HEK293 (cell line): ENCODE measurements at regions not wholly inside any gene's neighbourhood (a gene's known extent, or its start where the extent isn't known, plus 50 kb on each side); places are given as distances from the start of the nearest gene placed in this dataset.

Source experiments
- CTCF ChIA-PET: fragments of 350-600 bp; formaldehyde crosslinking; extraction: SDS; loops from one replicate; lab custom pipeline; 2021; ENCODE audit warnings: antibody characterized with exemption; lab: Yijun Ruan, JAX
- POLR2A ChIA-PET: fragments of 300-600 bp; formaldehyde crosslinking; extraction: SDS; loops from one replicate; lab custom pipeline; 2020; ENCODE audit warnings: antibody characterized with exemption, inconsistent platforms; lab: Yijun Ruan, JAX
- H3K27ac ChIP-seq: fragments of 200-500 bp; sonication (Bioruptor generic); 2 replicates; pipeline ENCODE4 v1.5.1; 2014; ENCODE audit warnings: low read depth, low read length, control low read depth, inconsistent platforms; ENCODE audit errors: extremely low read depth
- H3K36me3 ChIP-seq, 2 experiments: fragments of 200-500 bp in 1 of 2; sonication (Bioruptor generic) in 1 of 2; 1 replicate in 1 of 2; 2 replicates in 1 of 2; pipeline ENCODE4 v1.5.1; 2014 to 2017; ENCODE audit warnings: inconsistent platforms in 2 of 2, low read length in 2 of 2; ENCODE audit not compliant: control insufficient read depth in 2 of 2, insufficient read depth in 1 of 2
- H3K4me1 ChIP-seq: fragments of 200-500 bp; sonication (Bioruptor generic); 2 replicates; pipeline ENCODE4 v1.5.1; 2014; ENCODE audit warnings: mild to moderate bottlenecking, low read length, inconsistent platforms; ENCODE audit not compliant: control insufficient read depth, insufficient read depth
- H3K4me3 ChIP-seq: 2 replicates; pipeline ENCODE4 v1.5.1; 2011; ENCODE audit warnings: low read depth, mild to moderate bottlenecking, control low read depth, low read length, moderate library complexity
- H3K9me3 ChIP-seq: fragments of 200-500 bp; sonication (Bioruptor generic); 2 replicates; pipeline ENCODE4 v1.5.1; 2014; ENCODE audit warnings: low read depth, low read length, inconsistent platforms; ENCODE audit not compliant: control insufficient read depth, insufficient read depth
- BCL11A ChIP-seq: fragments of 450-650 bp; formaldehyde crosslinking; IDR thresholded peaks from 2 replicates; pipeline ENCODE4 v1.5.1; 2016; ENCODE audit warnings: low read depth, missing biosample characterization, missing genetic modification characterization
- KLF16 ChIP-seq: fragments of 450-650 bp; formaldehyde crosslinking; IDR thresholded peaks from 2 replicates; pipeline ENCODE4 v1.5.1; 2017; ENCODE audit warnings: missing biosample characterization, missing genetic modification characterization
- ZNF211 ChIP-seq: fragments of 450-650 bp; formaldehyde crosslinking; IDR thresholded peaks from 2 replicates; pipeline ENCODE4 v1.5.1; 2016; ENCODE audit warnings: low read depth, missing biosample characterization, missing genetic modification characterization
- ZNF37A ChIP-seq: fragments of 450-650 bp; IDR thresholded peaks from 2 replicates; pipeline ENCODE4 v1.5.1; 2018; ENCODE audit warnings: missing biosample characterization, missing genetic modification characterization
- ZNF391 ChIP-seq: fragments of 450-650 bp; formaldehyde crosslinking; IDR thresholded peaks from 2 replicates; pipeline ENCODE4 v1.5.1; 2016; ENCODE audit warnings: low read depth, missing biosample characterization, missing genetic modification characterization, borderline replicate concordance
- ZNF530 ChIP-seq: fragments of 450-650 bp; formaldehyde crosslinking; IDR thresholded peaks from 2 replicates; pipeline ENCODE4 v1.5.1; 2016; ENCODE audit warnings: low read depth, missing biosample characterization, missing genetic modification characterization
- ZNF596 ChIP-seq: fragments of 450-650 bp; IDR thresholded peaks from 2 replicates; pipeline ENCODE4 v1.5.0; 2018; ENCODE audit warnings: missing biosample characterization, mild to moderate bottlenecking, missing genetic modification characterization, moderate library complexity
- ZNF600 ChIP-seq: fragments of 450-650 bp; formaldehyde crosslinking; IDR thresholded peaks from 2 replicates; pipeline ENCODE4 v1.5.1; 2016; ENCODE audit warnings: missing biosample characterization, missing genetic modification characterization
- ZNF692 ChIP-seq: fragments of 450-650 bp; formaldehyde crosslinking; IDR thresholded peaks from 2 replicates; pipeline ENCODE4 v1.5.1; 2016; ENCODE audit warnings: missing biosample characterization, missing genetic modification characterization
- ZNF701 ChIP-seq: fragments of 450-650 bp; formaldehyde crosslinking; IDR thresholded peaks from 2 replicates; pipeline ENCODE4 v1.5.1; 2016; ENCODE audit warnings: missing biosample characterization, missing genetic modification characterization
- ZNF768 ChIP-seq: fragments of 450-650 bp; formaldehyde crosslinking; IDR thresholded peaks from 2 replicates; pipeline ENCODE4 v1.5.1; 2018; ENCODE audit warnings: missing biosample characterization, mild to moderate bottlenecking, missing genetic modification characterization
- ZNF777 ChIP-seq: fragments of 450-650 bp; formaldehyde crosslinking; IDR thresholded peaks from 2 replicates; pipeline ENCODE4 v1.5.1; 2017; ENCODE audit warnings: missing biosample characterization, missing genetic modification characterization, borderline replicate concordance
- ZSCAN23 ChIP-seq: fragments of 450-650 bp; formaldehyde crosslinking; IDR thresholded peaks from 2 replicates; pipeline ENCODE4 v1.5.1; 2016; ENCODE audit warnings: missing biosample characterization, missing genetic modification characterization
- TF ChIP-seq, protein P1 (sequence below): fragments of 450-650 bp; formaldehyde crosslinking; conservative IDR thresholded peaks from 2 replicates; pipeline ENCODE4 v1.5.1; 2016; ENCODE audit warnings: low read depth, missing biosample characterization, missing genetic modification characterization
- TF ChIP-seq, protein P2 (sequence below): fragments of 450-650 bp; formaldehyde crosslinking; IDR thresholded peaks from 2 replicates; pipeline ENCODE4 v1.5.1; 2016; ENCODE audit warnings: missing biosample characterization, missing genetic modification characterization, borderline replicate concordance
- TF ChIP-seq, protein P3 (sequence below): fragments of 450-650 bp; formaldehyde crosslinking; IDR thresholded peaks from 2 replicates; pipeline ENCODE4 v1.5.1; 2016; ENCODE audit warnings: missing biosample characterization, missing genetic modification characterization
- TF ChIP-seq, protein P4 (sequence below): sonication (generic); formaldehyde crosslinking; IDR thresholded peaks from 2 replicates; pipeline ENCODE4 v1.8.1; 2022; ENCODE audit warnings: mild to moderate bottlenecking, moderate library complexity, missing genetic modification reagents

DNA sequence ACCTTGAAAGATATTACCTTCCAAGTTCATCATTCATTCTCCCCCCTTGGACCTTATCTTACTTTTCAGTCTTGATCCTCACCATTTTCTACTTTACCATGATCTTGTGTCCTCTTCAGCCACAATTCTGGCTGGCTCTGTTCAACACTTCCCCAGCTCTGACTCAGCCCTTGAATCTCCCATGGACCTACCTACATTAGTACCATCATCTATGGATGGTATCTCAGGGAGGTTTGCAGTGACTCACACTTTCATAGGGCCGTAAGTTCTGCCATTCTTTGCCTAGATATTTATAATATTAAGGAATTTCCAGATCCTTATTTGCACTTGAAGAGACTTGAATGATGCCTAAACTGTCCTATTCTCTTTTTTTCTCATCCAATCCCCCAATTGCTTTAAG, 213.7 kb upstream of the RORA start (continued):
- TF ChIP-seq, protein P1, sequence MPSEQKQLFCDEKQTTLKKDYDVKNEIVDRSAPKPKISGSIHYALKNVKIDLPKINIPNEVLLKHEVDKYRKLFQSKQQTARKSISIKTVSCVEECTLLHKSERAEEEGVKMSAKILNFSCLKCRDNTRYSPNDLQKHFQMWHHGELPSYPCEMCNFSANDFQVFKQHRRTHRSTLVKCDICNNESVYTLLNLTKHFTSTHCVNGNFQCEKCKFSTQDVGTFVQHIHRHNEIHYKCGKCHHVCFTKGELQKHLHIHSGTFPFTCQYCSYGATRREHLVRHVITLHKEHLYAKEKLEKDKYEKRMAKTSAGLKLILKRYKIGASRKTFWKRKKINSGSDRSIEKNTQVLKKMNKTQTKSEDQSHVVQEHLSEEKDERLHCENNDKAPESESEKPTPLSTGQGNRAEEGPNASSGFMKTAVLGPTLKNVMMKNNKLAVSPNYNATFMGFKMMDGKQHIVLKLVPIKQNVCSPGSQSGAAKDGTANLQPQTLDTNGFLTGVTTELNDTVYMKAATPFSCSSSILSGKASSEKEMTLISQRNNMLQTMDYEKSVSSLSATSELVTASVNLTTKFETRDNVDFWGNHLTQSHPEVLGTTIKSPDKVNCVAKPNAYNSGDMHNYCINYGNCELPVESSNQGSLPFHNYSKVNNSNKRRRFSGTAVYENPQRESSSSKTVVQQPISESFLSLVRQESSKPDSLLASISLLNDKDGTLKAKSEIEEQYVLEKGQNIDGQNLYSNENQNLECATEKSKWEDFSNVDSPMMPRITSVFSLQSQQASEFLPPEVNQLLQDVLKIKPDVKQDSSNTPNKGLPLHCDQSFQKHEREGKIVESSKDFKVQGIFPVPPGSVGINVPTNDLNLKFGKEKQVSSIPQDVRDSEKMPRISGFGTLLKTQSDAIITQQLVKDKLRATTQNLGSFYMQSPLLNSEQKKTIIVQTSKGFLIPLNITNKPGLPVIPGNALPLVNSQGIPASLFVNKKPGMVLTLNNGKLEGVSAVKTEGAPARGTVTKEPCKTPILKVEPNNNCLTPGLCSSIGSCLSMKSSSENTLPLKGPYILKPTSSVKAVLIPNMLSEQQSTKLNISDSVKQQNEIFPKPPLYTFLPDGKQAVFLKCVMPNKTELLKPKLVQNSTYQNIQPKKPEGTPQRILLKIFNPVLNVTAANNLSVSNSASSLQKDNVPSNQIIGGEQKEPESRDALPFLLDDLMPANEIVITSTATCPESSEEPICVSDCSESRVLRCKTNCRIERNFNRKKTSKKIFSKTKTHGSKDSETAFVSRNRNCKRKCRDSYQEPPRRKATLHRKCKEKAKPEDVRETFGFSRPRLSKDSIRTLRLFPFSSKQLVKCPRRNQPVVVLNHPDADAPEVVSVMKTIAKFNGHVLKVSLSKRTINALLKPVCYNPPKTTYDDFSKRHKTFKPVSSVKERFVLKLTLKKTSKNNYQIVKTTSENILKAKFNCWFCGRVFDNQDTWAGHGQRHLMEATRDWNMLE (tag by site-specific recombination), result no peak
- TF ChIP-seq ZNF768 (tag by site-specific recombination), result no peak
- TF ChIP-seq BCL11A (tag by site-specific recombination), result no peak

DNA sequence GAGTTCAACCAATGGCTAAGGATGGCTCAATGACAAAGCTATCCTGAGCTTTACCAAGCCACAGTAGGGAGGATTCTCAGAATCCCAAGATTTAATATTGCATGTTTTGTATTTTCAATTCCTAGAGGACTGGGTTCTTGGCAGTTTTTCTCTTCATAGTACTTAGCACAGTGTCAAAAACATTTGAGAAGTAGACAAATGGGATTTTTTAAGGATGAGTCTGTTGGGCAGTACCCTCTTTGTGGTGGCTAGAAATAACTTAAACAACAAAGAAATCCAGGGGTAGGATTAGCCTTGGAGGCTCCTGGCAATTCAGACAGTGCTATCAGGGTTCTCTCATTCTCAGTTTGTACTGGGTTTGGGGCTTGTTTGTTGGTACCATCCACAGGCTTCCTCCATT, 212.8 kb upstream of the RORA start:
- TF ChIP-seq ZNF37A (tag by site-specific recombination) (no peak), ZNF596 (tag by site-specific recombination) (no peak), ZNF211 (tag by site-specific recombination) (no peak), ZNF530 (tag by site-specific recombination) (no peak), KLF16 (tag by site-specific recombination) (no peak), ZNF600 (tag by site-specific recombination) (no peak), ZNF701 (tag by site-specific recombination) (no peak), ZNF391 (no peak), ZNF777 (tag by site-specific recombination) (no peak), ZNF692 (no peak), ZSCAN23 (no peak)
- TF ChIP-seq, protein P2, sequence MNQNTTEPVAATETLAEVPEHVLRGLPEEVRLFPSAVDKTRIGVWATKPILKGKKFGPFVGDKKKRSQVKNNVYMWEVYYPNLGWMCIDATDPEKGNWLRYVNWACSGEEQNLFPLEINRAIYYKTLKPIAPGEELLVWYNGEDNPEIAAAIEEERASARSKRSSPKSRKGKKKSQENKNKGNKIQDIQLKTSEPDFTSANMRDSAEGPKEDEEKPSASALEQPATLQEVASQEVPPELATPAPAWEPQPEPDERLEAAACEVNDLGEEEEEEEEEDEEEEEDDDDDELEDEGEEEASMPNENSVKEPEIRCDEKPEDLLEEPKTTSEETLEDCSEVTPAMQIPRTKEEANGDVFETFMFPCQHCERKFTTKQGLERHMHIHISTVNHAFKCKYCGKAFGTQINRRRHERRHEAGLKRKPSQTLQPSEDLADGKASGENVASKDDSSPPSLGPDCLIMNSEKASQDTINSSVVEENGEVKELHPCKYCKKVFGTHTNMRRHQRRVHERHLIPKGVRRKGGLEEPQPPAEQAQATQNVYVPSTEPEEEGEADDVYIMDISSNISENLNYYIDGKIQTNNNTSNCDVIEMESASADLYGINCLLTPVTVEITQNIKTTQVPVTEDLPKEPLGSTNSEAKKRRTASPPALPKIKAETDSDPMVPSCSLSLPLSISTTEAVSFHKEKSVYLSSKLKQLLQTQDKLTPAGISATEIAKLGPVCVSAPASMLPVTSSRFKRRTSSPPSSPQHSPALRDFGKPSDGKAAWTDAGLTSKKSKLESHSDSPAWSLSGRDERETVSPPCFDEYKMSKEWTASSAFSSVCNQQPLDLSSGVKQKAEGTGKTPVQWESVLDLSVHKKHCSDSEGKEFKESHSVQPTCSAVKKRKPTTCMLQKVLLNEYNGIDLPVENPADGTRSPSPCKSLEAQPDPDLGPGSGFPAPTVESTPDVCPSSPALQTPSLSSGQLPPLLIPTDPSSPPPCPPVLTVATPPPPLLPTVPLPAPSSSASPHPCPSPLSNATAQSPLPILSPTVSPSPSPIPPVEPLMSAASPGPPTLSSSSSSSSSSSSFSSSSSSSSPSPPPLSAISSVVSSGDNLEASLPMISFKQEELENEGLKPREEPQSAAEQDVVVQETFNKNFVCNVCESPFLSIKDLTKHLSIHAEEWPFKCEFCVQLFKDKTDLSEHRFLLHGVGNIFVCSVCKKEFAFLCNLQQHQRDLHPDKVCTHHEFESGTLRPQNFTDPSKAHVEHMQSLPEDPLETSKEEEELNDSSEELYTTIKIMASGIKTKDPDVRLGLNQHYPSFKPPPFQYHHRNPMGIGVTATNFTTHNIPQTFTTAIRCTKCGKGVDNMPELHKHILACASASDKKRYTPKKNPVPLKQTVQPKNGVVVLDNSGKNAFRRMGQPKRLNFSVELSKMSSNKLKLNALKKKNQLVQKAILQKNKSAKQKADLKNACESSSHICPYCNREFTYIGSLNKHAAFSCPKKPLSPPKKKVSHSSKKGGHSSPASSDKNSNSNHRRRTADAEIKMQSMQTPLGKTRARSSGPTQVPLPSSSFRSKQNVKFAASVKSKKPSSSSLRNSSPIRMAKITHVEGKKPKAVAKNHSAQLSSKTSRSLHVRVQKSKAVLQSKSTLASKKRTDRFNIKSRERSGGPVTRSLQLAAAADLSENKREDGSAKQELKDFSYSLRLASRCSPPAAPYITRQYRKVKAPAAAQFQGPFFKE (tag by site-specific recombination), result no peak
- TF ChIP-seq, protein P1 (tag by site-specific recombination), result no peak
- TF ChIP-seq, protein P3, sequence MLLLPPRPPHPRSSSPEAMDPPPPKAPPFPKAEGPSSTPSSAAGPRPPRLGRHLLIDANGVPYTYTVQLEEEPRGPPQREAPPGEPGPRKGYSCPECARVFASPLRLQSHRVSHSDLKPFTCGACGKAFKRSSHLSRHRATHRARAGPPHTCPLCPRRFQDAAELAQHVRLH (tag by site-specific recombination), result no peak
- TF ChIP-seq, protein P4, sequence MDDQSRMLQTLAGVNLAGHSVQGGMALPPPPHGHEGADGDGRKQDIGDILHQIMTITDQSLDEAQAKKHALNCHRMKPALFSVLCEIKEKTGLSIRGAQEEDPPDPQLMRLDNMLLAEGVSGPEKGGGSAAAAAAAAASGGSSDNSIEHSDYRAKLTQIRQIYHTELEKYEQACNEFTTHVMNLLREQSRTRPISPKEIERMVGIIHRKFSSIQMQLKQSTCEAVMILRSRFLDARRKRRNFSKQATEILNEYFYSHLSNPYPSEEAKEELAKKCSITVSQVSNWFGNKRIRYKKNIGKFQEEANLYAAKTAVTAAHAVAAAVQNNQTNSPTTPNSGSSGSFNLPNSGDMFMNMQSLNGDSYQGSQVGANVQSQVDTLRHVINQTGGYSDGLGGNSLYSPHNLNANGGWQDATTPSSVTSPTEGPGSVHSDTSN (CRISPR knock-in tag), result no peak
- POLR2A ChIA-PET, result no interaction called here
- Histone ChIP-seq H3K9me3 (no peaks in the 10 kb centered on the region), H3K36me3 (no peaks in the 10 kb centered on the region), H3K4me1 (no peaks in the 10 kb centered on the region), H3K4me3 (no peak overlapping the region), H3K27ac (no peak overlapping the region)
- CTCF ChIA-PET, result no interaction called here
